ENCODE measurements at regions not wholly inside any gene's neighbourhood (a gene's known extent, or its start where the extent isn't known, plus 50 kb on each side); places are given as distances from the start of the nearest gene placed in this dataset.
"Not testable (repeated sequence)": the region's sequence is repeated elsewhere in the genome, so short reads cannot be mapped to it uniquely, and the experiment has no call there.

DNA sequence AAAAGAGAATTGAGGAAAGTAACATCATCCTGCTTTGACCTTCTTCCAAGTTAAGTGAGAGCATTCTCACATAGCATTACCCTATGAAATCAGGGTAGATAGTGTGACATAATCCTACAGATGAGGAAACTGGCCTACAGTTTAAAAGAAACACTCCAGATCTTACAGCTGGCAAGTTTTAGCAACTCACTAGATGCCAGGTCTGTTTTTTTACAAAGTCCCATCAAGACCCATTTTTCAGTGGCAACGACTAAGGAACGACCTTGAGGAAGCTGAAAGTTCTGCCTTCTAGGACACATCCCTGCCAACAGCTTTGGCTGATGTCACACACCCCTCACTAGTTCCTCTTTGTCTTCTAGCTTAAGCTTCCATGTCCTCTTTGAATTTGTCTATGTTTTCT is 92.7 kb downstream of the ATP6V0E2 start:
- DNase-seq; H3K27ac ChIP-seq; H3K36me3 ChIP-seq; H3K4me3 ChIP-seq; intact Hi-C loops (cut with DNase I); FAIRE-seq; H3K4me1 ChIP-seq; H3K9me3 ChIP-seq; H3K27me3 ChIP-seq: not testable (repeated sequence)
- 64 to 67% methylated on average over 2 of the region's 2 CpGs for WGBS, 2 donors
- peak in 1 of 4 donors; percentile 25 for ATAC-seq

DNA sequence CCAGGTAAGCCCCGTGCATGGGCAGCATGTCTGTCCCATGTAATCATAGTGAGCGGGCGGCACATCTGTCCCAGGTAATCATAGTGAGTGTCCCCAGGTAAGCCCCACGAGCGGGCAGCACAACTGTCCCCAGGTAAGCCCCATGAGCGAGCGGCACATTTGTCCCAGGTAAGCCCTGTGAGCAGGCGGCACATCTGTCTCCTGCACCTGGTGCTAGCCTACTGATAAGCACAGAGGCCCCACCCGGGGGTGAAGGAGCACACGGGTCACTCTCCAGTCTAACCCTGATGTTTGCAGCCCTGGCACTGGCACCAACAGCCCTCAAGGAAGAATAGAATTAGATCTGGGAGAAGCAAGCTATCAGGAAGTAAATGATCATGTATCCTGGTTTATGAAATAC is 99.2 kb downstream of the ATP6V0E2 start:
- H3K4me3 ChIP-seq; H3K36me3 ChIP-seq; H3K27me3 ChIP-seq; intact Hi-C loops (cut with DNase I); H3K9me3 ChIP-seq; FAIRE-seq; H3K4me1 ChIP-seq; H3K27ac ChIP-seq: not testable (repeated sequence)
- DNase-seq (peak in 4 of 6 donors; percentile 45 to 70 (median 54)), ATAC-seq (peak; percentile 75 to 95 (median 87))
- 35 to 40% methylated on average over 10 of the region's 10 CpGs for WGBS, 2 donors

DNA sequence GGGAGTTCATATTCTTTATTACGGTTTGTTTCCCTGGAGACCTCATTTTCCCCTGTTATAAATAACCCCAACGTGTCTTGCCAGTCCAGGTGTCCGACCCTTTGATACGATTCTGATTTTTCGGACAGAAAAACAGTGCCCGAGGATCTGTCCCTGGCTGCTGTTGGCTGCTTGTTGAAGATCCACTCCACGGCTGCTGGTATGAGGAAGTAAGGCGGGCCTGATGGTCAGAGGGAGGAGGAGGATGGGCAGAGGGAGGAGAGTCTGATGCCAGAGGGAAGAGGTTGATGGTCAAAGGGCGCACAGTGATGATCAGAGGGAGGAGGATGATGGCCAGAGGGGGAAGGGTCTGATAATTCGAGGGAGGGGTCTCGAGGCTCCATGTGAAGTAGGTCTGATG is 99.9 kb downstream of the ATP6V0E2 start:
- H3K27me3 ChIP-seq; intact Hi-C loops (cut with DNase I); DNase-seq; FAIRE-seq; H3K9me3 ChIP-seq; H3K36me3 ChIP-seq; H3K4me1 ChIP-seq; H3K4me3 ChIP-seq: not testable (repeated sequence)
- H3K27ac ChIP-seq: peak overlapping the region in 1 of 4 donors; percentile 50
- 23 to 38% methylated on average over 5 to 6 of the region's 11 CpGs for WGBS, 2 donors
- ATAC-seq: peak in 1 of 4 donors; percentile 11

DNA sequence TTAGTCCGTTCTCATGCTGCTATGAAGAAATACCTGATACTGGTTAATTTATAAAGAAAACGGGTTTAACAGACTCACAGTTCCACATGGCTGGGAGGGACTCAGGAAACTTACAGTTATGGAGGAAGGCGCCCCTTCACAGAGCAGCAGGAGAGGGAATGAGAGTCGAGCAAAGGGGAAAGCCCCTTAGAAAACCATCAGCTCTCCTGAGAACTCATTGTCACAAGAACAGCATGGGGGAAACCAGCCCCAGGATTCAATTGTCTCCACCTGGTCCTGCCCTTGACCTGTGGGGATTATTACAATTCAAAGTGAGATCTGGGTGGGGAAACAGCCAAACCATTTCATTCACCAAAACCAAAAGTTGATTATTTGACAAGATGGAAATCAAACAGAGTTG is 101.8 kb downstream of the ATP6V0E2 start:
- FAIRE-seq; H3K4me3 ChIP-seq; DNase-seq; H3K27ac ChIP-seq; intact Hi-C loops (cut with DNase I); H3K36me3 ChIP-seq; H3K9me3 ChIP-seq; H3K4me1 ChIP-seq; H3K27me3 ChIP-seq; ATAC-seq: not testable (repeated sequence)
- 74 to 77% methylated on average over 4 of the region's 4 CpGs for WGBS, 2 donors

DNA sequence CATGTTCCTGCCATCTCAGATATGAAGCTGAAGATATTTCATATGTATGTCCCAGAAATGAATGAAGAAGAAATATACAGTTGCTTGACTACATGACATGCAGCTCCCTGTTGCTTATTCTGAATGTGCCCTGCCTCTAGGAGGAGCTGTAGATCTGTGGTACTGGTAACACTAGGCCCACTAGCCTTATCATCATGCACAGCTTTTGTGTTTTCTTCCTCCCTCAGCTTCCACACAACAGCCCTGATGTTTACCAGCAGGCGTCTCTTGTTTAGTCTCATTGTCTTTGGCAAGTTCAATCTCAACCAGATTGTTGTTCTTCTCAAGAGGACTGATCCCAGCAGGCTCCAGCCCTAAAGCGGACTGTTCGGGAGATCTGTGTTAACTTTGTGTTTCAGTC is 104.8 kb downstream of the ATP6V0E2 start:
- intact Hi-C loops (cut with DNase I); DNase-seq; H3K9me3 ChIP-seq; H3K36me3 ChIP-seq; H3K27me3 ChIP-seq; H3K4me1 ChIP-seq; H3K27ac ChIP-seq; H3K4me3 ChIP-seq; FAIRE-seq: not testable (repeated sequence)
- peak; percentile 59 to 77 (median 72) for ATAC-seq
- WGBS, 2 donors: 80 to 82% methylated on average over 3 of the region's 3 CpGs

DNA sequence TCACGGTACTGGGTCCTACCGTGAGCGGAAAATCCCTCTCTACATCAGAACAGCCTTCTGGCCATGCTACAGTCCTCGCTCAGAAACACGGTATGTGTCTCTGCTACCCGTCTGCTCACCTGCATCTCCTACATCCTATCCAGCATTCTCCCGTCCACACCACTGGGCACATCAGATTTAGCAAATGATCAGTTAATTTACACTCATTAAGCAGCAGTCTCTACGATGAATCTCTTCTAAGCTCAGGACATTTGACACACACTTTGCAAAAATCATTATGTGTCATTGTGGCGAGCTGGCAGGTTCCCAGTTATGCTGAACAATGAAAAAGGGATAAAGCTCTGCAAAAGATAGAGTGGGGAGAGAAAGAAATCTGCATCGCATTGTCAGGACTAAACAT is 105.2 kb downstream of the ATP6V0E2 start:
- 75 to 81% methylated on average over 7 to 10 of the region's 10 CpGs for WGBS, 2 donors

DNA sequence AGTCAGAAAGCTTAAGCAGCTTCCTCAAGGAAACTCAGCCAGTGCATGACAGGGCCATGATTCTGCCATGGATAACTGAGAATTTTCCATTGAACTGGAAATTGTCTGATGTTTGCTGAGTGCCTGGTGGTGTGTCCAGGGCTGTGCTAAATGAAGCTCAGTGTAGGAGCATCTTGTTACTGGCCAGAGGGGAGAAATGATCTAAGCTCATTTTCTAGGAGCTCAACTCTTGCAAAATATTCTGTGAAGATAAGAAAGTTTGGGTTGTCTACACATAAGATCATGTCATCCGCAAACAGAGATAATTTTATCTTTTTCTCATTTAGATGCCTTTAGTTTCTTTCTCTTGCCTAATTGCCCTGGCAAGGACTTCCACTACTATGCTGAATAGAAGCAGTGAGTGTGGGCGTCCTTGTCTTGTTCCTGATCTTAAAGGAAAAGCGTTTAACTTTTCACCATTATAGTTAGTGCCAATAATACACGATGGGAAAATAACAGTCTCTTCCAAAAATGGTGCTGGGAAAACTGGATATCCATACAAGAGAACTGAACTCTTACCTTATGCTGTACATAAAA is 108.9 kb downstream of the ATP6V0E2 start:
- WGBS, 2 donors: 73 to 75% methylated on average over 4 of the region's 4 CpGs
- H3K27ac ChIP-seq; H3K27me3 ChIP-seq; H3K4me1 ChIP-seq; DNase-seq; H3K9me3 ChIP-seq; intact Hi-C loops (cut with DNase I); H3K36me3 ChIP-seq; ATAC-seq; FAIRE-seq; H3K4me3 ChIP-seq: not testable (repeated sequence)

More for the DNA sequence above, 105.2 kb downstream of the ATP6V0E2 start:
- H3K4me3 ChIP-seq; FAIRE-seq; H3K36me3 ChIP-seq; H3K4me1 ChIP-seq; intact Hi-C loops (cut with DNase I); H3K27me3 ChIP-seq; DNase-seq; H3K27ac ChIP-seq; H3K9me3 ChIP-seq: not testable (repeated sequence)
- ATAC-seq: peak in 2 of 4 donors; percentile 31 to 68

DNA sequence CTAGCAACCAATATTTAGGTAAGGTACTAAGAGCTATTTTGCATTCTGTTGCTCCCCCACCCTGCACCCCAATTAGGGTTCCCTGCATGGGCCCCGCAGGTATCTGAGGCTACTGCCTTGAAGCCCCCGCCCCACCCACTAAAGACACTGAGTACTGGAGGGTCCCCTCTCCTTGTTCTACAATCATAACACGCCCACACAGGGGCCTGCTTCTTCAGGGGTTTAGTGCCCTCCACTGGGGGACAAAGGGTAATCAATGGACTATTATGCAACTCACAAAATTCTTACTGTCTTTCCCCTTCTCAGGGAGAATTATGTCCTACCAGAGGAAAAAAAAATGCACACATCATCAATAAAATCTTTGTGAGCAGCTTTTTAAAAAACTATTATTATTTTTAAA is 113.1 kb downstream of the ATP6V0E2 start:
- no CpG with 5 or more reads among the region's 3 CpGs for WGBS, 2 donors
- H3K9me3 ChIP-seq; H3K36me3 ChIP-seq; intact Hi-C loops (cut with DNase I); H3K27me3 ChIP-seq; ATAC-seq; H3K27ac ChIP-seq; FAIRE-seq; H3K4me3 ChIP-seq; DNase-seq; H3K4me1 ChIP-seq: not testable (repeated sequence)

DNA sequence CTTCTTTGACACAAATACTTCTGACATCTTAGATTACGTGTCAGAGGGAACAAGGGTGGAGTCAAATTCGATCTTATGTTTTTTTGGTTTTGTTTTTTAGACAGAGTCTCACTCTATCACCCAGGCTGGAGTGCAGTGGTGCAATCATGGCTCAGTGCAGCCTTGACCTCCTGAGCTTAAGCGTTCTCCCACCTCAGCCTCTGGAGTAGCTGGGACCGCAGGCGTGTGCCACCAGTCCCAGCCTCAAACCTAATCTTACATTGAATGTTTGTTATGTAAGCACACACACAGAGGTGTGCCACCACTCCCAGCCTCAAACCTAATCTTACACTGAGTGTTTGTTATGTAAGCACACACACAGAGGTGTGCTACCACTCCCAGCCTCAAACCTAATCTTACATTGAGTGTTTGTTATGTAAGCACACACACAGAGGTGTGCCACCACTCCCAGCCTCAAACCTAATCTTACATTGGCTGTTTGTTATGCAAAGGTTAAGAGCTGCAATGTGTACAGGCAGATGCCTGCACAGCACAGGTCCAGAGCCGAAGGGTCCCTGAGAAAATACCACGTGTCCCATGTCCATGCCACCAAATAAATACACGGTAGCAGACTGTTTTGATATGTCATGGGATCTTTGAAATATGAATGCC is 118.0 kb downstream of the ATP6V0E2 start:
- H3K27ac ChIP-seq: peak overlapping the region in 1 of 4 donors; percentile 22
- H3K36me3 ChIP-seq; H3K4me3 ChIP-seq; FAIRE-seq; intact Hi-C loops (cut with DNase I); H3K4me1 ChIP-seq; H3K9me3 ChIP-seq; H3K27me3 ChIP-seq: not testable (repeated sequence)
- peak in 3 of 6 donors; percentile 19 to 69 (median 58) for DNase-seq
- ATAC-seq: peak; percentile 78 to 93 (median 86)
- 34 to 35% methylated on average over 8 of the region's 8 CpGs for WGBS, 2 donors

DNA sequence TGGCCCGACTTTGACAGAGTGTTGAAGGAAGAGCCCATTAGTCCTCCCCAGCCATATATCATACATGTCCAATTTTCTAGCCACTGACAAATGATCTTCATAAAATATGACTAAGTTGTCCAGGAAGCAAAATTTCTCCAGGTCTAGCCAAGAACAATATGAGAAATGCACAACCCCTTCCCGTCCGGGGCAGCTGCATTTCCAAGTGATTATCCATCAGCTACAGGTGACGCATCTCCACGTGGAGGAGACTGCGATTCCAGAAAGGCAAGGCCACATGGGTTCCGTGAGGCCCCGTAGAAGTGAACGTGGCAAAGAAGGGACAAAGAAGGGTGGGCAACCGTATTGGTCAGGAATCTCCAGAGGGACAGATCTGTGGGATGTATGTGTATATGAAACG is 118.6 kb downstream of the ATP6V0E2 start:
- H3K4me3 ChIP-seq; intact Hi-C loops (cut with DNase I); FAIRE-seq; H3K4me1 ChIP-seq; H3K9me3 ChIP-seq; H3K36me3 ChIP-seq; H3K27me3 ChIP-seq: not testable (repeated sequence)
- ATAC-seq (peak in 3 of 4 donors; percentile 70 to 73 (median 71)), DNase-seq (peak in 2 of 6 donors; percentile 51 to 64)
- peak overlapping the region in 1 of 4 donors; percentile 22 for H3K27ac ChIP-seq
- WGBS, 2 donors: 39 to 48% methylated on average over 11 of the region's 11 CpGs

DNA sequence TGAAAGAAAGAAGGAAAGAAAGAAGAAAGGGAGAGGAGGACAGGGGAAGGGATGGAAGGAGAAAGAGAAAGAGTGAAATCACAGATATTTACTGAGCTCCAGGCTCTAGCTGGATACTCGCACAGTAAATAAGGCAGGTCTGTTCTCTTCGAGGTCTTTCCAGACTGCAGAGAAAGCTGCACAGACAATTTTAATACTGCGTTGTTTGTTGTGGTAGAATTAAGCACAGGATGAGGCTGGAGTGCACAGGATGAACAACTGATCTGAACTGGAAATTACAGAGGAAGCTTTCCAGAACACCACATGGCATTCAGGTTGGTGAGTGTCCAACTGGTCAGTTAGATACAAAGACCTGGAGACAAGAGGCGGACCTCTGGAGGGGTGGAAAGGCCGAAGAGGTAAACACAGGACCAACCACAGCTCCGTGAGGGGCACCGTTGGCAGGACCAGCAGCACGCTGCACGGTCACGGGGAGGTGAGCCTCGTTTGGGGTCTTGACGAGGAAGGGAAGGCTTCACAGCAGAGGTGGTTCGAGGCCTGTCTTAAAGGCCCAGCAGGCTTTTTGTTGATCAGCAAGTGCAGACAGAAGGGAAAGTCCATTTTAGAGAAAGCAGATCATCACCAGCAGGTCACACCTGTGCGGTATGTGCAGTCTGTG is 121.7 kb downstream of the ATP6V0E2 start:
- 80 to 91% methylated on average over 13 of the region's 14 CpGs for WGBS, 2 donors
- DNase-seq; H3K36me3 ChIP-seq; H3K4me1 ChIP-seq; H3K27me3 ChIP-seq; H3K9me3 ChIP-seq; ATAC-seq; H3K27ac ChIP-seq; FAIRE-seq; intact Hi-C loops (cut with DNase I); H3K4me3 ChIP-seq: not testable (repeated sequence)
